Psoas muscle (tissue), 7 donors: ENCODE measurements at regions not wholly inside any gene's neighbourhood (a gene's known extent, or its start where the extent isn't known, plus 50 kb on each side); places are given as distances from the start of the nearest gene placed in this dataset.

Source experiments
- ATAC-seq, 4 donors: fragments of 200-7000 bp; cut with Tn5 transposase; one replicate each; pipeline ENCODE4 v1.9.1; 2020; ENCODE audit warnings: moderate library complexity in 3 of 4, mild to moderate bottlenecking in 2 of 4
- DNase-seq, 2 donors: peaks; one replicate each; pipeline ENCODE4 v3.0.0-alpha.2; 2020
- H3K27ac ChIP-seq: fragments of 200-600 bp; one replicate; pipeline ENCODE4 v1.8.0; 2022
- H3K27me3 ChIP-seq, 3 donors: fragments of 200-600 bp in 1 of 3; one replicate each; pipeline versions ENCODE4 v1.6.1 to v1.8.0; 2013 to 2022; ENCODE audit warnings: low read length in 2 of 3, mild to moderate bottlenecking in 2 of 3, moderate library complexity in 1 of 3; ENCODE audit not compliant: insufficient read depth in 3 of 3
- H3K36me3 ChIP-seq, 2 donors: fragments of 200-600 bp in 1 of 2; one replicate each; pipeline versions ENCODE4 v1.6.1 to v1.8.0; 2013 to 2022; ENCODE audit warnings: low read depth in 1 of 2, mild to moderate bottlenecking in 1 of 2, moderate library complexity in 1 of 2; ENCODE audit not compliant: insufficient read depth in 1 of 2
- H3K4me1 ChIP-seq: fragments of 200-600 bp; one replicate; pipeline ENCODE4 v1.8.0; 2022
- H3K4me3 ChIP-seq: fragments of 200-600 bp; one replicate; pipeline ENCODE4 v1.8.0; 2022; ENCODE audit warnings: mild to moderate bottlenecking
- H3K9me3 ChIP-seq: fragments of 200-600 bp; one replicate; pipeline ENCODE4 v1.8.0; 2022
- CTCF ChIP-seq: fragments of 200-600 bp; IDR thresholded peaks from one replicate; pipeline ENCODE4 v1.8.0; 2022; ENCODE audit warnings: antibody characterized with exemption
- WGBS, 3 donors: extraction: QIAGEN DNeasy Blood & Tissue Kit; methylation state at CpG; one replicate each; pipeline versions ENCODE4 v1.1.6 to v1.1.7; 2013; 5-methylcytosine and 5-hydroxymethylcytosine counted together
- intact Hi-C, 2 donors: fragments of 100-400 bp; cut with DNase I; formaldehyde crosslinking; loops; one replicate each; pipeline versions ENCODE4 v1.11.0 to v1.14.2; 2022
- donor health status: healthy with polysubstance abuse.
- donor health status: DM: no; HTN: no; CAD: no; lungs with moderate emphysema.
- donor health status: Bipolar disorder and iron deficiency.
- donor health status: healthy.
- donor health status: DM: yes; HTN: yes; CAD: no.
- donor health status: DM: no; HTN: no; CAD: no.
- donor health status: DM: yes; HTN: yes; CAD: no.

- no peaks in the 10 kb centered on the region for H3K36me3 ChIP-seq
- WGBS, 3 donors, result 15 to 25% (median 19%) methylated on average over 3 of the region's 3 CpGs
- no peak for ATAC-seq
- H3K27ac ChIP-seq, result no peak overlapping the region
- DNase-seq, result no peak
- no peak overlapping the region for H3K4me3 ChIP-seq
- TF ChIP-seq CTCF, result no peak
- no peaks in the 10 kb centered on the region for H3K4me1 ChIP-seq
- H3K9me3 ChIP-seq, result no peaks in the 10 kb centered on the region
- intact Hi-C loops, result no loop called here
- no peaks in the 10 kb centered on the region for H3K27me3 ChIP-seq
Observed at GRCh38 chr7:20952916-20953315, 166.2 kb upstream of the SP8 start.

- no peak overlapping the region for H3K4me3 ChIP-seq
- TF ChIP-seq CTCF, result no peak
- H3K27me3 ChIP-seq, result no peaks in the 10 kb centered on the region
- 40 to 48% (median 46%) methylated on average over 4 of the region's 4 CpGs for WGBS, 3 donors
- no peak for ATAC-seq
- intact Hi-C loops, result no loop called here
- H3K9me3 ChIP-seq, result no peaks in the 10 kb centered on the region
- DNase-seq, result no peak
- H3K36me3 ChIP-seq, result no peaks in the 10 kb centered on the region
- no peaks in the 10 kb centered on the region for H3K4me1 ChIP-seq
- H3K27ac ChIP-seq, result no peak overlapping the region
Observed at GRCh38 chr7:20954711-20955619, 168.3 kb upstream of the SP8 start.

- no peak for TF ChIP-seq CTCF
- H3K9me3 ChIP-seq, result no peaks in the 10 kb centered on the region
- no peak overlapping the region for H3K4me3 ChIP-seq
- no peak overlapping the region for H3K27ac ChIP-seq
- no peaks in the 10 kb centered on the region for H3K36me3 ChIP-seq
- WGBS, 3 donors, result 33 to 37% (median 33%) methylated on average over 3 of the region's 3 CpGs
- ATAC-seq (no peak), DNase-seq (no peak)
- intact Hi-C loops, result no loop called here
- no peaks in the 10 kb centered on the region for H3K27me3 ChIP-seq
- no peaks in the 10 kb centered on the region for H3K4me1 ChIP-seq
Observed at GRCh38 chr7:20958572-20958971, 171.9 kb upstream of the SP8 start.

- H3K4me3 ChIP-seq, result no peak overlapping the region
- H3K36me3 ChIP-seq, result no peaks in the 10 kb centered on the region
- H3K4me1 ChIP-seq, result no peaks in the 10 kb centered on the region
- no peak overlapping the region for H3K27ac ChIP-seq
- intact Hi-C loops, result no loop called here
- no peaks in the 10 kb centered on the region for H3K27me3 ChIP-seq
- TF ChIP-seq CTCF, result no peak
- DNase-seq, result no peak
- no peaks in the 10 kb centered on the region for H3K9me3 ChIP-seq
- WGBS, 3 donors, result 87 to 88% (median 88%) methylated on average over 1 of the region's 1 CpG
- ATAC-seq, result no peak
Observed at GRCh38 chr7:20959281-20959680, 172.6 kb upstream of the SP8 start.
